HTR-8/SVneo (cell line): ENCODE measurements at regions not wholly inside any gene's neighbourhood (a gene's known extent, or its start where the extent isn't known, plus 50 kb on each side); places are given as distances from the start of the nearest gene placed in this dataset.
"Not testable (repeated sequence)": the region's sequence is repeated elsewhere in the genome, so short reads cannot be mapped to it uniquely, and the experiment has no call there.

Experiments used
- DNase-seq: peaks from one replicate; pipeline ENCODE4 v3.0.0; 2011; ENCODE audit warnings: low spot score, mixed read lengths; ENCODE audit not compliant: insufficient read length
- FAIRE-seq: peaks from 2 replicates; lab custom pipeline; 2011; peaks lifted over from hg19 to GRCh38; lab: Jason Lieb, UNC

- no peak for DNase-seq
These were observed 1308.0 kb downstream of the ROBO1 start for GRCh38 chr3:78459796-78460195.

GRCh38 chr3:78462021-78462420, 1305.8 kb downstream of the ROBO1 start:
- FAIRE-seq, result no peak
- DNase-seq, result no peak

More at GRCh38 chr3:78459796-78460195, 1308.0 kb downstream of the ROBO1 start:
- FAIRE-seq, result peak; percentile 31

- no peak for DNase-seq
- no peak for FAIRE-seq
These were observed 1291.7 kb downstream of the ROBO1 start for GRCh38 chr3:78476076-78476475.

- DNase-seq (no peak), FAIRE-seq (no peak)
These were observed 1286.7 kb downstream of the ROBO1 start for GRCh38 chr3:78481050-78481449.

DNA sequence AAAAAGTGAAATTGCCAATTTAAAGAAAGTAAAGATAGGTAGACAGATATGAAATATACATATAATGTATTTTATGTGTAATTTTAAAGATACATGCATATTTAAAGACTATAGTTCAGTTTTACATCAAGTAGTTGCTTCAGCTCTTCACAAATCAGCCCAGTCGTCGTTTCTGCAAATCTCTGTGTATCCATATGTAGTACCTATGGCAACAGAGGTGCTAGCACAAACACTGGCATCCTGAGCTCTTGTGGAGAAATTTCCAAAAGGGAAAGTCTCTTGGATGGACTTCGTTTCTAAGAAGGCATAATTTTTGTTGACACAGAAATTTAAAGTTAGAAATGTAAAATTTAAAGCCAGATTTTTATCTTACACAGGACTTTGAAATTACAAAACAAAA, 1284.7 kb downstream of the ROBO1 start:
- no peak for FAIRE-seq
- no peak for DNase-seq

- FAIRE-seq (no peak), DNase-seq (no peak)
These were observed 1272.9 kb downstream of the ROBO1 start for GRCh38 chr3:78494851-78495250.

GRCh38 chr3:78495301-78495700, 1272.5 kb downstream of the ROBO1 start:
- no peak for DNase-seq
- FAIRE-seq, result no peak

GRCh38 chr3:78496501-78496900, 1271.3 kb downstream of the ROBO1 start:
- FAIRE-seq, result no peak
- DNase-seq, result no peak

DNA sequence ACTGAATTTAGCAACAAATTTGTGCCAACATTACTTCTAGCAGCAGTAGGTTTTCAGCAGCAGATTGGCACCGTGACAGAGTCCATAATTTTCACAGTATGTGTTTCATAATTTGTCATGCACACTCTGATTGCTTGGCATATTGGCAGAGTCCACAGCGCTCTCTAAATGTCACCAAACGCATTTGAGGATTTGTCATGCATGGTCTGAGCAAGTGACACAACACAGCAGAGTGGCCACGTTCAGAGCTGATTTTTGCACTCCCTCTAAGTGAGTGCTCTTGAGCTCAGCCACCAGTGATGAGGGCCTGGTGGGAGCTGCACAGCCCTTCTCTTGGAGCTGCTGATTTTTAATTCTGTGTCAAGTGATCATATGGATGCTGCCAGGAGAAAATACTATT, 1270.8 kb downstream of the ROBO1 start:
- no peak for FAIRE-seq
- DNase-seq, result no peak

- DNase-seq (no peak), FAIRE-seq (no peak)
These were observed 1270.0 kb downstream of the ROBO1 start for GRCh38 chr3:78497767-78498166.

GRCh38 chr3:78506061-78506460, 1261.7 kb downstream of the ROBO1 start:
- DNase-seq (no peak), FAIRE-seq (no peak)

- DNase-seq, result peak; percentile 39
- peak; percentile 28 for FAIRE-seq
These were observed 1261.1 kb downstream of the ROBO1 start for GRCh38 chr3:78506581-78507195.

- no peak for DNase-seq
- FAIRE-seq, result no peak
These were observed 1260.4 kb downstream of the ROBO1 start for GRCh38 chr3:78507196-78507984.

- DNase-seq (no peak), FAIRE-seq (no peak)
These were observed 1256.0 kb downstream of the ROBO1 start for GRCh38 chr3:78511840-78512239.

- not testable (repeated sequence) for DNase-seq, FAIRE-seq
These were observed 1255.0 kb downstream of the ROBO1 start for GRCh38 chr3:78512786-78513185.

DNA sequence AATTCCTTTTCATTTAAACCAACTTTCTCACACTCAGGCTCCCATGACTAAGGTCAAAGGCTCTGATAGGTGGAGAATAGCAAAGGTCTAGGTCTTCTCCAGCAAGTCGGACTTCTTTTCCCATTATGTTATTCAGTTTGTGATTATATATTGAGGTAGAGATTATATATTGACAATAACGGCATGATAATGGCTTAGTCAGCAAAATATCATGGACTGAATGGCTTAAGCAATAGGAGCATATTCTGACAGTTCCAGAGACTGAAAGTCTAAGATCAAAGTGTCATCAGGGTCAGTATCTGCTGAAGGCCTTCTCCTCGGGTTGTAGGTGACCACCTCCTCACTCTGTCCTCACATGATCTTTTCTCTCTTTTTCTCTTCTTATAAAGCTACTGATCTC, 1251.4 kb downstream of the ROBO1 start:
- DNase-seq, result no peak
- FAIRE-seq, result no peak

DNA sequence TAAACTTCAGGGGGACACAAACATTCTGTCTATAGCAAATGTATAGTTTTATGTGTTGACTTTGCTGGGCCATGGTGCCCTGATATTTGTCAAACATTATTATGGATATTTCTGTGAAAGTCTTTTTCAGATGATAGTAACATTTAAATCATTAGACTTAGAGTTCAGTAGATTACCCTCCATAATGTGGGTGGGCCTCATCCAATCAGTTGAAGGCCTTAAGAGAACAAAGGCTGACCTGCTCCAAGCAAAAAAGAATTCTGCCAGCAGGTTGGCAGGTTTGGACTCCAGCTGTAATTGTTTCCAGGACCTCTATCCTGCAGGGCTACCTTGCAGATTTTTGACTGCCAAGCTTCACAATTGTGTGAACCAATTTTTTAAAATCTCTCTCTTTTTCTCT, 1250.9 kb downstream of the ROBO1 start:
- no peak for FAIRE-seq
- DNase-seq, result no peak

DNA sequence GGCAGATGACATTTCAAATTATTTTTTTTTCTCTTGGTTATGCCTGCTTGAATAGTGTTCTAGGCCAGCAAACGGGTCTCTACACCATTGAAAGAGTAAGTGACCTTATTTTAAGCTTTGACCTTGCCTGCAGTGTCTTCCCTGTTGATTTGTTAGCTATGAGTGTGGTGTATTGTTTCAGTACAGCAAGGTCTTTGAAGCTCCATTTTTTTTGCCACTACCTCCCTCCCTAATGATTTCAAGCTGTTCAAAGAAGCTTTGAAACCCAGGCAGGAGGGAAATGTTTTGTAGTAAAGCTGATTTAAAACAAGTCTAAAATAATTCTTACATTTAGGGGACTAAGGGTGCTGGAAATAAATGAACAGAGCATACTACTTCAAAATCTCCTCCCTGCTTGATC, 1249.8 kb downstream of the ROBO1 start:
- FAIRE-seq, result no peak
- no peak for DNase-seq

DNA sequence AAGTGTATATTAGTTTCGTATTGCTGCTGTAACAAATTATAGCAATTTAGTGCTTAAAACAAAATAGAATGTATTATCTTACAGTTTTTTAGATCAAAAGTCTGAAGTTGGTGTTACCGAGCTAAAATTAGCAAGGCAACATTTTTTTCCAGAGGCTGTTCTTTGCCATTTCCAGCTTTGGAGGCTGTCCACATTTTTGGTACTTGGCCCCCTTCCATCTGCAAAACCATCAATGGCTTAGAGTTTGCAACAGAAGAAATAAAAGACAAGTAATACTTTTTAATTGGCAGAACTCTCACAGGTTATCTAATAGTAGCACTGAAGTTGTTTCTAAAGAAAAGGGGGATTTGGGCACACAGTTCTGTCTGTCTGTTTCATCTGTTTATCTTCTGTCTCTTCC, 1248.5 kb downstream of the ROBO1 start:
- no peak for FAIRE-seq
- DNase-seq, result no peak

GRCh38 chr3:78529601-78530000, 1238.2 kb downstream of the ROBO1 start:
- DNase-seq, result no peak
- no peak for FAIRE-seq

DNA sequence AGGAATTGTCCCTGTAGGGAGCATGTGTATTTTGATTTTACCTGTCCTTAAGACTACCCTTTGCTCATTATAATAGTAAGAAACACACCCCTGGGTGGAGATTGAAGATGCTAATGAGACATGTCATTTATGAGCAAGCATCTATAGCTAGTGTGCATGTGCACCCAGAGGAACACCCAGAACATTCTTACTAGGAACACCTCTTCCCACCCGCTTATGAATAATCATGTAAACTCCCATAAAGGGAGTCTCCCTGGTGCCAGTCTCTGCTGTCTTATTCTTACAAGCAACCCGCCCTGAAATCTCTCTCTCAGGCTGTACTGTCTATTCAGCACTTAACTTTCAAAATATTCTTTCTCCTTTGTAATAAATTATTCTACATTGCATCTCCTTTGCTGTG, 1227.3 kb downstream of the ROBO1 start:
- no peak for DNase-seq
- no peak for FAIRE-seq

- FAIRE-seq (no peak), DNase-seq (no peak)
These were observed 1222.0 kb downstream of the ROBO1 start for GRCh38 chr3:78545827-78546226.
